RPMI7951 (cell line): ENCODE measurements at regions not wholly inside any gene's neighbourhood (a gene's known extent, or its start where the extent isn't known, plus 50 kb on each side); places are given as distances from the start of the nearest gene placed in this dataset.
A peak's percentile ranks its signal among the peaks of the same experiment; 100 is the strongest.

Experiments used
- DNase-seq: peaks from one replicate; pipeline ENCODE4 v3.0.0-alpha.2; 2012; ENCODE audit warnings: low read depth

- DNase-seq, result peak; percentile 54
Measured at GRCh38 chr12:107400686-107401447, 284.7 kb upstream of the PWP1 start.

- DNase-seq, result peak; percentile 58
Measured at GRCh38 chr12:107402041-107403022, 283.3 kb upstream of the PWP1 start.

GRCh38 chr12:107404981-107405380 is 280.6 kb upstream of the PWP1 start:
- peak; percentile 54 for DNase-seq

- no peak for DNase-seq
Measured at GRCh38 chr12:107405436-107405835, 280.2 kb upstream of the PWP1 start.

- no peak for DNase-seq
Measured at GRCh38 chr12:107406932-107407331, 278.7 kb upstream of the PWP1 start.

GRCh38 chr12:107411792-107412535 is 273.6 kb upstream of the PWP1 start:
- peak; percentile 96 for DNase-seq

GRCh38 chr12:107415071-107415470 is 270.5 kb upstream of the PWP1 start:
- DNase-seq, result peak; percentile 83

GRCh38 chr12:107415834-107416233 is 269.8 kb upstream of the PWP1 start:
- DNase-seq, result peak; percentile 91

GRCh38 chr12:107417004-107417403 is 268.6 kb upstream of the PWP1 start:
- DNase-seq, result no peak

GRCh38 chr12:107418981-107419380 is 266.6 kb upstream of the PWP1 start:
- DNase-seq, result no peak

GRCh38 chr12:107423531-107423930 is 262.1 kb upstream of the PWP1 start:
- DNase-seq, result no peak

- DNase-seq, result no peak
Measured at GRCh38 chr12:107429006-107429705, 256.4 kb upstream of the PWP1 start.

- no peak for DNase-seq
Measured at GRCh38 chr12:107431942-107432341, 253.7 kb upstream of the PWP1 start.

- DNase-seq, result no peak
Measured at GRCh38 chr12:107435072-107435471, 250.5 kb upstream of the PWP1 start.

- no peak for DNase-seq
Measured at GRCh38 chr12:107435520-107435919, 250.1 kb upstream of the PWP1 start.

- peak; percentile 79 for DNase-seq
Measured at GRCh38 chr12:107436376-107436775, 249.2 kb upstream of the PWP1 start.

GRCh38 chr12:107436836-107437235 is 248.8 kb upstream of the PWP1 start:
- no peak for DNase-seq

GRCh38 chr12:107437954-107438353 is 247.6 kb upstream of the PWP1 start:
- no peak for DNase-seq

GRCh38 chr12:107439026-107439738 is 246.4 kb upstream of the PWP1 start:
- no peak for DNase-seq

GRCh38 chr12:107440606-107441005 is 245.0 kb upstream of the PWP1 start:
- no peak for DNase-seq
